ENCODE measurements at regions not wholly inside any gene's neighbourhood (a gene's known extent, or its start where the extent isn't known, plus 50 kb on each side); places are given as distances from the start of the nearest gene placed in this dataset.

DNA sequence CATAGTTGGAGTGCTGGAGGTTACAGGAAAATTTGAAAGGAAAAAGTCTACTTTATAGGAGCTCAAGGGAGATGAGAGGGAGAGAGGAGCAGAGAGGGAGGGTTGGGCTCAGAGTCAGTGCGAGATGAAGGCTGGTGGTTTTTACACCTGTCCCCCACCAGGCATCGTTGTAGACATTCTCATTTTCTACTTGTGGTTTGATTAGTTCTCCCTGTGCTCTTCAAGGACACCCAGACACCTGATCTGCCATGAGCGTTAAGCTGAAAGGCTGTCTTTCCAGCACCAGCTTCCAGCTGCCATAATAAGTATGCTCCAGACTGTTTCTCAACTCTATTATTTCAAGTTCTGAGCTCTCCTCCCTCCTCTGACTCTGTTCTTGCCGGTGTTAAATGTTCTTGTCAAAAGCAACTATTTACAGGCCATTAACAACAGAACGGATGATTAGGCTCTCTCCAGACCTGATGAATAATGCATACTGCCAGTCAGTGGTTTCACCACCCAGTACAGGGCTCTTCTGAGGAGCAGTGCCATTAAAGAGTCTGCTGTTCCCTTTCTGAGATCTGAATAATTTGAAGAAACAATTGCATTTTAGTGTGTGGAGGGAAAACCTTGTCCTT is 514.6 kb upstream of the MCTP2 start:
- in situ Hi-C loops (cut with HindIII; ENCODE audit: low sequenced_read_pairs), result no loop called here
- H3K4me3 ChIP-seq (ENCODE audit: low read depth, low read length), result no peak overlapping the region
- TF ChIP-seq, protein P1, sequence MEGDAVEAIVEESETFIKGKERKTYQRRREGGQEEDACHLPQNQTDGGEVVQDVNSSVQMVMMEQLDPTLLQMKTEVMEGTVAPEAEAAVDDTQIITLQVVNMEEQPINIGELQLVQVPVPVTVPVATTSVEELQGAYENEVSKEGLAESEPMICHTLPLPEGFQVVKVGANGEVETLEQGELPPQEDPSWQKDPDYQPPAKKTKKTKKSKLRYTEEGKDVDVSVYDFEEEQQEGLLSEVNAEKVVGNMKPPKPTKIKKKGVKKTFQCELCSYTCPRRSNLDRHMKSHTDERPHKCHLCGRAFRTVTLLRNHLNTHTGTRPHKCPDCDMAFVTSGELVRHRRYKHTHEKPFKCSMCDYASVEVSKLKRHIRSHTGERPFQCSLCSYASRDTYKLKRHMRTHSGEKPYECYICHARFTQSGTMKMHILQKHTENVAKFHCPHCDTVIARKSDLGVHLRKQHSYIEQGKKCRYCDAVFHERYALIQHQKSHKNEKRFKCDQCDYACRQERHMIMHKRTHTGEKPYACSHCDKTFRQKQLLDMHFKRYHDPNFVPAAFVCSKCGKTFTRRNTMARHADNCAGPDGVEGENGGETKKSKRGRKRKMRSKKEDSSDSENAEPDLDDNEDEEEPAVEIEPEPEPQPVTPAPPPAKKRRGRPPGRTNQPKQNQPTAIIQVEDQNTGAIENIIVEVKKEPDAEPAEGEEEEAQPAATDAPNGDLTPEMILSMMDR (IDR thresholded peaks at IDR 0.05; ENCODE audit: low read depth, low read length), result no peak
- no peak for DNase-seq (ENCODE audit: low read depth, low spot score)

- no peak overlapping the region for H3K4me3 ChIP-seq (ENCODE audit: low read depth, low read length)
- DNase-seq (ENCODE audit: low read depth, low spot score), result no peak
- in situ Hi-C loops (cut with HindIII; ENCODE audit: low sequenced_read_pairs), result no loop called here
- TF ChIP-seq, protein P1 (IDR thresholded peaks at IDR 0.05; ENCODE audit: low read depth, low read length), result no peak
Measured at GRCh38 chr15:93709708-93710107, 521.7 kb upstream of the MCTP2 start.

DNA sequence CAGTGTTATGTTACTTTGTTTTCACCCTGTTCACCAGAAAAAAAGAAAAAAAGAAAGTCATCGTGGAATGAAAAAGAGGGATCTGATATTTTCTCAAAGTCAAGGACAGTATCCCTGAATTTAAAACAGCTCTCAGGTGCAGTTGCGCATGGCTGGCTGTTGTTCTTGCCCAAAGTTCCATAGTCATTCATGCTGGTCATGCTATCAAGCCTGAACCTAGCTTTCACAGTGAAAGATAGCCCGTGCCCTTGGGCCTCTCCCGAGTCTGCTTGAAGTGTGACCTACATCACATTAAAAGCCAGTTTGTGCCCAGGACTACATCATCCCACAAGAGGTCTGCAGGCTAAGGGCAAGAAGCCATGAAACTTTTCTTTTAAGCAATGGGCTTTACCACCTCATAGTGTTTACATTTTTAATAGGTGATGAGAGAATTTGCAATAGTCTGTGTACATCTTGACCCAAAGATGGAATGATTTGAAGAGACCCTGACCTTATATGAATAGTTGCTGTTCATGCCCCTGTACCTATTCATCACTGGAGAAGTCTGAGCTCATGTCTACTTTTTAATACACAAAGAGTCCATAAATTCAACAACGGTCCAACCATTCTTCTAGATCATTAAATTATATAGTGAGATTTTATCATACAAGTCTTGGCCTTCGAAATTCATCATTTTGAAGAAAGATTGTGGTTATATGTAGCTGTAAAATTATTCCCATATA is 522.5 kb upstream of the MCTP2 start:
- TF ChIP-seq, protein P1 (IDR thresholded peaks at IDR 0.05; ENCODE audit: low read depth, low read length), result no peak
- in situ Hi-C loops (cut with HindIII; ENCODE audit: low sequenced_read_pairs), result no loop called here
- no peak for DNase-seq (ENCODE audit: low read depth, low spot score)

DNA sequence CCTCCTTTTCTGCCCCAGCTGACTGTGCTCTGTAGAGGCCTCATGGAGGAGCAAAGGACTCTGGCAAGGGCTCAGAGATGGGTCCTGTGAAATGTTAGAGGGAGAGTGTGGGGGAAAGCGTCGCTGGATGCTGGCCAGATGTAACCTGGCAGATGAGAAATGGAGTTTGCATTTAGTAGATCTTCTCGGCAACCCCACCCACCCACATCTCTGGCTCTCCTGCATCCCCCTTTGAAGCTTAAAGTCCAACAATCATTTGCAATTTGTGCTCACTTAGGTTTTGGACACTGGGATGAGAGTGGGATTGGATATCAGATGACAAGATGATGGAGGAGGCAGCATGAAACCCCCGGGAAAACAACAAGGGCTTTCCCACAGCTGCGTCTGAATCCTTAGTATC is 523.6 kb upstream of the MCTP2 start:
- TF ChIP-seq, protein P1 (IDR thresholded peaks at IDR 0.05; ENCODE audit: low read depth, low read length), result no peak
- H3K4me3 ChIP-seq (ENCODE audit: low read depth, low read length), result no peak overlapping the region
- no peak for DNase-seq (ENCODE audit: low read depth, low spot score)
- in situ Hi-C loops (cut with HindIII; ENCODE audit: low sequenced_read_pairs), result no loop called here

More for the DNA sequence above, 522.5 kb upstream of the MCTP2 start:
- H3K4me3 ChIP-seq (ENCODE audit: low read depth, low read length), result no peak overlapping the region

DNA sequence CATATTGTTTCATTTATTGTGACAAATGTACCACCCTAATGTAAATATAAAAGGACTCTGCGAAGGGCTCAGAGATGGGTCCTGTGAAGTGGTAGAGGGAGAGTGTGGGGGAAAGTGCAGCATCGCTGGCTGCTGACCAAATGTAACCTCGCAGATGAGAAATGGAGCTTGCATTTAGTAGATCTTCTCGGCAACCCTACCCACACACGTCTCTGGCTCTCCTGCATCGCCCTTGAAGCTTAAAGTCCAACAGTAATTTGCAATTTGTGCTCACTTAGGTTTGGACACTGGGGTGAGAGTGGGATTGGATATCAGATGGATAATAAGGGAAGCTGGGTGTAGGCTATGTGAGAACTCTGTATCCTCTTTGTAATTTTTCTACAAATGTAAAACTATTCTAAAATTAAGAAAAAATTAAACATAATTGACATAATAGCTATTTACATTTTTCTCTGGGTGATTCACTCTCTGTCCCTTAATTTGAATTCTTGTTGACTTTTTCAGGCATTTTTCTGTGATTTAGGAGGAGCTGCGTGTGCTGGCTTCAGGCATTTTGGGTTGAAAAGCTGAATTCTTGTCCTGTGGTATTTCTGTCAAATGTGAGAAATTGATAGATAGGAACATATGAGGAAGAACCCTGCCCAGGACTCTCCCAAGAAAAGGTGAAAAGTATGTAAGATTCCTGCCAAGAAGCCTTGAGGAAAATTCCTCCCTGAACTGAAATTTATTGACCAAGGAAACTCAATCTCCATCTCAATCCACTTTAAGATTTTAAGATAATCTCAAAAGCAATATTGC is 524.7 kb upstream of the MCTP2 start:
- in situ Hi-C loops (cut with HindIII; ENCODE audit: low sequenced_read_pairs), result no loop called here

More for the DNA sequence above, 524.7 kb upstream of the MCTP2 start:
- H3K4me3 ChIP-seq (ENCODE audit: low read depth, low read length), result no peak overlapping the region
- TF ChIP-seq, protein P1 (IDR thresholded peaks at IDR 0.05; ENCODE audit: low read depth, low read length), result no peak
- no peak for DNase-seq (ENCODE audit: low read depth, low spot score)
